ENCODE measurements at regions not wholly inside any gene's neighbourhood (a gene's known extent, or its start where the extent isn't known, plus 50 kb on each side); places are given as distances from the start of the nearest gene placed in this dataset.

- Histone ChIP-seq H2AFZ (ENCODE audit: low read length) (no peak overlapping the region), H3K79me2 (ENCODE audit: insufficient read depth, low read length) (no peaks in the 10 kb centered on the region), H3K4me1 (ENCODE audit: insufficient read depth, low read length) (no peaks in the 10 kb centered on the region), H4K20me1 (ENCODE audit: insufficient read depth, low read length) (no peaks in the 10 kb centered on the region), H3K4me3 (replicated peaks in 1 of 3; ENCODE audit: insufficient read depth in 1 of 3, low read depth in 2 of 3, low read length in 3 of 3) (no peak overlapping the region), H3K9me3 (ENCODE audit: low read length) (peaks cover 95% of the 10 kb centered on the region), H3K36me3 (replicated peaks in 1 of 2; ENCODE audit: control insufficient read depth in 1 of 2, insufficient read depth in 2 of 2, low read length in 2 of 2) (no peaks in the 10 kb centered on the region), H3K27me3 (ENCODE audit: control insufficient read depth in 1 of 2, insufficient read depth in 2 of 2, low read length in 2 of 2) (no peaks in the 10 kb centered on the region), H3K4me2 (ENCODE audit: low read depth, low read length) (no peak overlapping the region), H3K27ac (ENCODE audit: extremely low read length, insufficient read depth, low read length) (no peak overlapping the region), H3K9ac (ENCODE audit: insufficient read depth, low read depth, low read length) (no peak overlapping the region)
- FAIRE-seq (no peak), DNase-seq (ENCODE audit: low spot score) (no peak), ATAC-seq (no peak)
- 15% methylated on average over 4 of the region's 4 CpGs for WGBS (ENCODE audit: low lambda C conversion rate)
- TF ChIP-seq SCMH1 (CRISPR knock-in tag; IDR thresholded peaks at IDR 0.05; ENCODE audit: borderline replicate concordance) (no peak), ZBTB14 (CRISPR knock-in tag; IDR thresholded peaks at IDR 0.05) (no peak), SIX1 (CRISPR knock-in tag; IDR thresholded peaks at IDR 0.05; ENCODE audit: borderline replicate concordance) (no peak), HOXA3 (CRISPR knock-in tag; IDR thresholded peaks at IDR 0.05) (no peak), RBM22 (optimal IDR thresholded peaks at IDR 0.05; ENCODE audit: low read length) (no peak), NCOA5 (CRISPR knock-in tag; IDR thresholded peaks at IDR 0.05) (no peak), ZNF224 (CRISPR knock-in tag; IDR thresholded peaks at IDR 0.05) (no peak), ZNF737 (CRISPR knock-in tag; IDR thresholded peaks at IDR 0.05; ENCODE audit: borderline replicate concordance) (no peak), CENPT (CRISPR knock-in tag; IDR thresholded peaks at IDR 0.05; ENCODE audit: low read depth) (no peak), SMARCE1 (IDR thresholded peaks at IDR 0.05; ENCODE audit: borderline replicate concordance) (no peak)
- BruUV-seq (replicated peaks) = no TSS peak
- in situ Hi-C loops (cut with HindIII; ENCODE audit: extremely low pct_ligation_motif_present, low pct_unique_long_range_greater_than_20kb) = loop anchor here (25.0 kb wide), 1 partner anchor 842 kb away; no protein-coding TSS in a partner anchor
- ChIA-PET CTCF (ENCODE audit: low intra/inter-chr PET ratio, low total read pairs) (no interaction called here), POLR2A (no interaction called here)
- intact Hi-C loops (cut with micrococcal nuclease; ENCODE audit: unreplicated experiment) = no loop called here
These were observed 61.4 kb upstream of the MOCS1 start for GRCh38 chr6:39995633-39996032.
